CD4-positive, CD25-positive, alpha-beta regulatory T cell (primary cell): ENCODE measurements at regions not wholly inside any gene's neighbourhood (a gene's known extent, or its start where the extent isn't known, plus 50 kb on each side); places are given as distances from the start of the nearest gene placed in this dataset.

Source experiments
- ATAC-seq, 2 donors: fragments of 150-1000 bp; cut with Tn5 transposase; one replicate each; pipeline ENCODE4 v1.10.0; 2021; ENCODE audit warnings: low read depth in 2 of 2, moderate number of reproducible peaks in 2 of 2, moderate library complexity in 1 of 2
- DNase-seq, 3 donors: peaks; one replicate each; pipeline versions ENCODE4 v3.0.0 to v3.0.0-alpha.2; 2012 to 2022; ENCODE audit warnings: mixed read lengths in 1 of 3
- H3K27ac ChIP-seq: one replicate; pipeline ENCODE4 v1.7.0; 2013; ENCODE audit warnings: mild to moderate bottlenecking, low read length; ENCODE audit not compliant: insufficient read depth, poor library complexity, severe bottlenecking
- H3K27me3 ChIP-seq: one replicate; pipeline ENCODE4 v1.7.0; 2013; ENCODE audit warnings: low read length; ENCODE audit not compliant: control insufficient read depth, insufficient read depth
- H3K36me3 ChIP-seq: one replicate; pipeline ENCODE4 v1.7.0; 2013; ENCODE audit warnings: mild to moderate bottlenecking, low read length, moderate library complexity; ENCODE audit not compliant: control insufficient read depth, insufficient read depth
- H3K4me1 ChIP-seq: 2 replicates; pipeline ENCODE4 v1.7.0; 2013; ENCODE audit warnings: mild to moderate bottlenecking, low read length; ENCODE audit not compliant: insufficient read depth, control insufficient read depth, poor library complexity, severe bottlenecking
- H3K4me3 ChIP-seq: one replicate; pipeline ENCODE4 v1.7.0; 2013; ENCODE audit warnings: low read depth, mild to moderate bottlenecking, low read length, moderate library complexity
- H3K9me3 ChIP-seq, 2 experiments: 1 replicate in 1 of 2; 2 replicates in 1 of 2; pipeline ENCODE4 v1.7.0; 2013; ENCODE audit warnings: low read length in 2 of 2, mild to moderate bottlenecking in 1 of 2, moderate library complexity in 1 of 2; ENCODE audit not compliant: control insufficient read depth in 2 of 2
- H3K27ac Mint-ChIP-seq, 3 donors: one replicate each; pipeline ENCODE4 v1.8.0; 2020 to 2022; ENCODE audit warnings: mild to moderate bottlenecking in 3 of 3, mixed read lengths in 3 of 3, moderate library complexity in 2 of 3
- H3K27me3 Mint-ChIP-seq: one replicate; pipeline ENCODE4 v1.8.0; 2022; ENCODE audit warnings: mild to moderate bottlenecking, mixed read lengths
- H3K36me3 Mint-ChIP-seq: one replicate; pipeline ENCODE4 v1.8.0; 2020; ENCODE audit warnings: mixed read lengths
- H3K4me1 Mint-ChIP-seq, 4 donors: one replicate each; pipeline ENCODE4 v1.8.0; 2020 to 2022; ENCODE audit warnings: mixed read lengths in 4 of 4, mild to moderate bottlenecking in 1 of 4
- H3K4me3 Mint-ChIP-seq, 4 donors: one replicate each; pipeline ENCODE4 v1.8.0; 2020 to 2022; ENCODE audit warnings: mild to moderate bottlenecking in 4 of 4, mixed read lengths in 4 of 4, moderate library complexity in 3 of 4
- H3K9me3 Mint-ChIP-seq, 7 donors: one replicate each; pipeline ENCODE4 v1.8.0; 2020 to 2022; ENCODE audit warnings: mixed read lengths in 7 of 7, mild to moderate bottlenecking in 3 of 7, moderate library complexity in 2 of 7

DNA sequence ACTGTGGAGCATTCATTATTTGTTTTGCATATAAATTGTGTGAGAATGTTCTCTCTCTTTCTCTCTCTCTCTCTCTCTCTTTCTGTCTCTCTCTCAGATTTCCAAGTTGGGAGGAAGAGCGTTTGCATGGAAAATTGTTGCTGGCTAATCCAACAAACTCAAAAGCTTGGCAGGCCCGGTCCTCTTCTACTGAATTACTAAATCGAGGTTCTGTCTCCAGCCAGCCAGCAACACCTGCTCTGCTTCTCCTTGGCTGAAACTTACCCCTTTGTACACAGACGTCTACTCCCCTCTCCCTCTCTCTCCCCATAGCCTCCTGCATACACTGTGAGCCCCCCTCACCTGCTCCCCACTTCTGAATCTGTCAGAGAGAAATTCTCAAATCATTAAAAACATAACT lies 996.4 kb upstream of the AUTS2 start:
- Mint-ChIP-seq H3K27me3 (no peaks in the 10 kb centered on the region), H3K9me3 (peaks cover 4 to 16% (median 10%) of the 10 kb centered on the region in 7 donors), H3K4me1 (no peaks in the 10 kb centered on the region), H3K36me3 (no peaks in the 10 kb centered on the region), H3K27ac (no peak overlapping the region), H3K4me3 (no peak overlapping the region)
- Histone ChIP-seq H3K4me1 (no peaks in the 10 kb centered on the region), H3K27me3 (no peaks in the 10 kb centered on the region), H3K36me3 (no peaks in the 10 kb centered on the region), H3K9me3 (peaks cover 3 to 8% of the 10 kb centered on the region in 2 experiments), H3K4me3 (no peak overlapping the region), H3K27ac (no peak overlapping the region)
- ATAC-seq (no peak), DNase-seq (no peak)

DNA sequence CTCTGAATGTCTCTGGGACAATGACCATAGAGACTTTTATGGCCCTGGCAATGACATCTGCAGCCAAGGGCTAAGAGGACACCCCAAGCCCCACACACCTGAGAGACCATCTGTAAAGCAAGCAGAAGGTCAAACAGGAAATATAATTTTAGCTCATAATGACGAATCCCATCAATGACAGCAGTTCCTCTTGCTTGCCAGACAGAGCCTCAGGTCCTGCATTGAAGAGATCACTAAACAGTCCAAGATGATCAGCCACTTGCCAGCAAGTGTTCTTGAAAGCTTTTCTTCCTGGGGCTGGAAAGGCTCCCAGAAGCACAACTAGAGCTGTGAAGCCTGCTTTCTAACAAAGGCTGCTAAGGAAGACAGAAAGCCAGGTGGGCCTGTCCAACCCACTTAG lies 993.7 kb upstream of the AUTS2 start:
- Mint-ChIP-seq H3K27me3 (no peaks in the 10 kb centered on the region), H3K4me3 (no peak overlapping the region)
- ATAC-seq, result no peak

DNA sequence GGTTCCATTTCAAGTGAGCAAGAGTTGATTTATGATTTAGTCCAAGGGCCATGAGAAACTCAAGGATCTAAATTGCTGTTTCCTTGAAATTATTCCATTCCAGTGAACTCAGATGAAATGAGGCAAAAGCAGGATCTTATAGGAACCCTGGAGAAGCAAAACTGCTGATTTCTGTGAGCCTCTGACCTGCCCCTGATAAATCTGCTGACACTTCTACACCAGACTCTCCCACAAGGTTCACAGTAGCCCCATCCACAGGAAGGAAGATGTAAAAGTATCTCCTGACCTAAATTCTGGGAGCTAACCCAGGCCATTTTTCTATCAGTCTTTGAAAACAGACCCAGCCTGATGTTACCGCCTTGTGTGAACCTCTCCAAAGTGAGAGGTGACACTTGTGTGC lies 987.6 kb upstream of the AUTS2 start:
- ATAC-seq (no peak), DNase-seq (no peak)
- peaks cover 3 to 24% of the 10 kb centered on the region in 2 experiments for H3K9me3 ChIP-seq
- H3K9me3 Mint-ChIP-seq, result peaks cover 2 to 41% (median 19%) of the 10 kb centered on the region in 7 donors
- H3K27ac Mint-ChIP-seq, result no peak overlapping the region
- no peak overlapping the region for H3K4me3 ChIP-seq
- H3K27ac ChIP-seq, result no peak overlapping the region
- no peak overlapping the region for H3K4me3 Mint-ChIP-seq
- H3K36me3 Mint-ChIP-seq, result no peaks in the 10 kb centered on the region
- H3K4me1 Mint-ChIP-seq, result no peaks in the 10 kb centered on the region
- no peaks in the 10 kb centered on the region for H3K27me3 Mint-ChIP-seq
- H3K36me3 ChIP-seq, result no peaks in the 10 kb centered on the region
- H3K27me3 ChIP-seq, result no peaks in the 10 kb centered on the region
- no peaks in the 10 kb centered on the region for H3K4me1 ChIP-seq

More for the DNA sequence above, 993.7 kb upstream of the AUTS2 start:
- no peak overlapping the region for H3K27ac Mint-ChIP-seq
- H3K4me3 ChIP-seq, result no peak overlapping the region
- peaks cover 7 to 26% (median 16%) of the 10 kb centered on the region in 7 donors for H3K9me3 Mint-ChIP-seq
- H3K9me3 ChIP-seq, result peaks cover 6 to 21% of the 10 kb centered on the region in 2 experiments
- H3K27ac ChIP-seq, result no peak overlapping the region
- no peaks in the 10 kb centered on the region for H3K27me3 ChIP-seq
- no peaks in the 10 kb centered on the region for H3K36me3 Mint-ChIP-seq
- DNase-seq, result no peak
- no peaks in the 10 kb centered on the region for H3K36me3 ChIP-seq
- H3K4me1 Mint-ChIP-seq, result no peaks in the 10 kb centered on the region
- no peaks in the 10 kb centered on the region for H3K4me1 ChIP-seq

DNA sequence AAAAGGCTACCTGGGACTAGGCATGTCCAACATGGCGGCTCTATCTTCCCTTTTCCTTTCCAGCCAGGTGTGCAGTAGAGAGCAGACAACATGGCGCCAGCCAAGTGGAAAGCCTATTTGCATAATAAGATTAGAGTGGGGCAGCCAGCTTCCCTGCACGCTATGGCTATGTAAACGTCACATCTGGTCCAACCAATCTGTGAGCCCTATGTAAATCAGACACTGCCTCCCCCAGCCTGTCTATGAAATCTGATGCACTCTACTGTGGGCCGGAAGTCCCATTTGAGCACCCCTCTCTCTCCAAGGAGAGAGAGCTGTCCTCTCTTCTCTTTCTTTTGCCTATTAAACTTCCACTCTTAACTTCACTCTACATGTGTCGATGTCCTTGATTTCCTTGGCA lies 984.9 kb upstream of the AUTS2 start:
- no peak for DNase-seq
- Mint-ChIP-seq H3K4me3 (no peak overlapping the region), H3K36me3 (no peaks in the 10 kb centered on the region), H3K9me3 (peaks cover 4 to 45% (median 18%) of the 10 kb centered on the region in 7 donors), H3K27ac (no peak overlapping the region), H3K4me1 (no peaks in the 10 kb centered on the region), H3K27me3 (no peaks in the 10 kb centered on the region)
- H3K36me3 ChIP-seq, result no peaks in the 10 kb centered on the region
- no peaks in the 10 kb centered on the region for H3K27me3 ChIP-seq
- no peaks in the 10 kb centered on the region for H3K4me1 ChIP-seq
- ATAC-seq, result no peak
- H3K4me3 ChIP-seq, result no peak overlapping the region
- H3K27ac ChIP-seq, result no peak overlapping the region
- H3K9me3 ChIP-seq, result peaks cover 3 to 15% of the 10 kb centered on the region in 2 experiments

DNA sequence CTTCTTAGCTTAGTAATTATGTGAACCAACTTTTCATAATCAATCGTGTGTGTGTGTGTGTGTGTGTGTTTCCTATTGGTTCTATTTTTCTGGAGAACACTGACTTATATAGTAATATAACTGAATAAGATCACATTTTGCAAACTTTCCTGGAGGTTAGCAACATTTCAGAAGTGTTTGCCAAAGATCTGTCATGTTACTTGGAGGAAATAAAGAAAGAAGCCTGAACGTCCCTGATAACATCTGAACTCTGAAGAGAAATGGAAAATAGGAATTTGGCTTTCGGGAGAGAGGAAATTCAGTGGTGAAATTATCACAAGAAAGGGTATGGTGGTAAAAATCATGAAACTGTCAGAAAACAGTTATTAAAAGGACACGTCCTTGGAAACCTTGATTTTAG lies 984.4 kb upstream of the AUTS2 start:
- H3K4me3 ChIP-seq, result no peak overlapping the region
- no peaks in the 10 kb centered on the region for H3K4me1 ChIP-seq
- H3K27me3 ChIP-seq, result no peaks in the 10 kb centered on the region
- peaks cover 0 to 11% of the 10 kb centered on the region in 2 experiments for H3K9me3 ChIP-seq
- H3K36me3 Mint-ChIP-seq, result no peaks in the 10 kb centered on the region
- H3K4me3 Mint-ChIP-seq, result no peak overlapping the region
- DNase-seq, result no peak
- H3K27me3 Mint-ChIP-seq, result no peaks in the 10 kb centered on the region
- no peak overlapping the region for H3K27ac Mint-ChIP-seq
- peaks cover 4 to 45% (median 18%) of the 10 kb centered on the region in 7 donors for H3K9me3 Mint-ChIP-seq
- no peaks in the 10 kb centered on the region for H3K4me1 Mint-ChIP-seq
- no peak overlapping the region for H3K27ac ChIP-seq
- no peaks in the 10 kb centered on the region for H3K36me3 ChIP-seq
- no peak for ATAC-seq

DNA sequence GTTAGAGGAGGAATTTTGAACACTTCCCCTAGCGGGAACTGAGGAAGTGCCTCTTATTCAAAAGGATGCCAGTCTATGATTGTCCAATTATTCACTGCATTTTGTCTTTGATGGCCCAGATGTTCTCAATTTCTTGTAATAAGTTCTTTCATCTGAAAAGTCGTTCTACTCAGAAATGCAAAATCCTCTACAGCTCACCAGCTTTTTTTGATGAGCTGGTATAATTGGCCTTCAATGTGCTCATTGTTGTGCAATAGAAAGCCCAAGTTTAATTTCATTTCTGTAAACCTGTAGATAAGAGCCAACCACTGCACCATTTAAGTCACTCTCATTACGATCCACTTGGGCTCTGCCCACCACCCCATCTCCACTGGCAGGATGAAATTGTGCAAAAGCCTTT lies 978.7 kb upstream of the AUTS2 start:
- no peaks in the 10 kb centered on the region for H3K4me1 ChIP-seq
- H3K27me3 ChIP-seq, result no peaks in the 10 kb centered on the region
- Mint-ChIP-seq H3K9me3 (peaks cover 1 to 29% (median 16%) of the 10 kb centered on the region in 7 donors), H3K27ac (no peak overlapping the region), H3K4me3 (no peak overlapping the region), H3K4me1 (no peaks in the 10 kb centered on the region), H3K27me3 (no peaks in the 10 kb centered on the region), H3K36me3 (no peaks in the 10 kb centered on the region)
- peaks cover 4 to 7% of the 10 kb centered on the region in 2 experiments for H3K9me3 ChIP-seq
- ATAC-seq (no peak), DNase-seq (no peak)
- no peak overlapping the region for H3K27ac ChIP-seq
- H3K36me3 ChIP-seq, result no peaks in the 10 kb centered on the region
- H3K4me3 ChIP-seq, result no peak overlapping the region

DNA sequence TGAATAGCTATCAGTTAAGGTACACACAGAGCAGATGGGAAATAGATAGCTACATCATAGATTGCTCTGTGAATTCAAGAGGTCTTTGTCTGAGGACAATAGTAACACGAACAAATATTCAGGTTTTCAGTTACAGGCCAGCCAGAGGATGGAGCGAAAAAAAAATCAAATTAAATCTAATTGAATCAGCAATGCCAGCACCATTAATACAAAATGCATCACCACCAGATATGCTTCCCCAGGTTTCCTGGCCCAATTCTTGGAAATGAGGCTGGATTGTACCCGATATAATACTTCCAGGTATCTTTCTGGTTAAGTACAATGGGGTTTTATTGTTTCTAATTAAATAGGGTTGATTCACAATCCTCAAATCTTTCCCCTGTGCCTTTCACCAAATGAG lies 975.8 kb upstream of the AUTS2 start:
- no peak overlapping the region for H3K27ac ChIP-seq
- H3K36me3 ChIP-seq, result no peaks in the 10 kb centered on the region
- peaks cover 0 to 22% (median 11%) of the 10 kb centered on the region in 7 donors for H3K9me3 Mint-ChIP-seq
- no peaks in the 10 kb centered on the region for H3K4me1 ChIP-seq
- no peak for DNase-seq
- ATAC-seq, result no peak
- H3K4me3 Mint-ChIP-seq, result no peak overlapping the region
- no peaks in the 10 kb centered on the region for H3K36me3 Mint-ChIP-seq
- no peaks in the 10 kb centered on the region for H3K27me3 Mint-ChIP-seq
- H3K27ac Mint-ChIP-seq, result no peak overlapping the region
- no peak overlapping the region for H3K4me3 ChIP-seq
- H3K9me3 ChIP-seq, result peaks cover 0 to 7% of the 10 kb centered on the region in 2 experiments
- no peaks in the 10 kb centered on the region for H3K27me3 ChIP-seq
- no peaks in the 10 kb centered on the region for H3K4me1 Mint-ChIP-seq

DNA sequence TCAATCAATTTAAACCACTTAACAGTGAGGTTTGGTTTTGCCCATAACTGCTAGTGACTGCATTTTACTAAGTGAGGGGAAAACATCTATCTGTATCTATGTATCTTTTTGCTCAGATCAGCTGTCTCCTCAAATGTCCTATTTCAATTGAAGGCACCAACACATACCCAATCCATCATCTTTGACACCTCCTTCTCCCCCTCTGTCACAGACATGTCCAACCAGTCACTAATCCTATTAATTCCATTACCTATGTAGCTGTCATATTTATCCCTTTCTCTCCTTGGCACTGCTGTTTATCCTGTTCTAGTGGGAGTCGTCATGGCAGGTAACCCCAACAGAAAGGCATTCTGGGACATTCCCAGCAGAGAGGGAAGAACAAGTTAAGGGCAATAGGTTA lies 975.2 kb upstream of the AUTS2 start:
- Histone ChIP-seq H3K27me3 (no peaks in the 10 kb centered on the region), H3K27ac (no peak overlapping the region), H3K4me1 (no peaks in the 10 kb centered on the region), H3K9me3 (peaks cover 0 to 7% of the 10 kb centered on the region in 2 experiments), H3K4me3 (no peak overlapping the region), H3K36me3 (no peaks in the 10 kb centered on the region)
- H3K27me3 Mint-ChIP-seq, result no peaks in the 10 kb centered on the region
- no peaks in the 10 kb centered on the region for H3K36me3 Mint-ChIP-seq
- H3K4me1 Mint-ChIP-seq, result no peaks in the 10 kb centered on the region
- DNase-seq (no peak), ATAC-seq (no peak)
- H3K27ac Mint-ChIP-seq, result no peak overlapping the region
- no peak overlapping the region for H3K4me3 Mint-ChIP-seq
- H3K9me3 Mint-ChIP-seq, result peaks cover 0 to 18% (median 10%) of the 10 kb centered on the region in 7 donors
